ENCODE measurements at regions not wholly inside any gene's neighbourhood (a gene's known extent, or its start where the extent isn't known, plus 50 kb on each side); places are given as distances from the start of the nearest gene placed in this dataset.

- TF ChIP-seq CTCF (IDR thresholded peaks at IDR 0.05; ENCODE audit: extremely low read depth in 1 of 2, insufficient read depth in 1 of 2, low read depth in 1 of 2, low read length in 2 of 2), result no peak
- TF ChIP-seq EZH2 (IDR thresholded peaks at IDR 0.05; ENCODE audit: borderline replicate concordance, low read depth, low read length, severe bottlenecking), result no peak
- TF ChIP-seq POLR2A (IDR thresholded peaks at IDR 0.05; ENCODE audit: low read depth, low read length), result no peak
- no peak for TF ChIP-seq MAX (IDR thresholded peaks at IDR 0.05; ENCODE audit: insufficient read depth, insufficient read length)
- TF ChIP-seq POLR2AphosphoS5 (IDR thresholded peaks at IDR 0.05; ENCODE audit: insufficient read depth, low read depth, low read length), result no peak
- TF ChIP-seq JUN (IDR thresholded peaks at IDR 0.05; ENCODE audit: borderline replicate concordance, insufficient read depth, insufficient read length, low read depth), result no peak
These were observed 121.2 kb downstream of the RFPL4B start for GRCh38 chr6:112468359-112468758.

Data from endothelial cell of umbilical vein (primary cell).